Suppressor macrophage treated with lipopolysaccharide for 1 hour (primary cell): ENCODE measurements at regions not wholly inside any gene's neighbourhood (a gene's known extent, or its start where the extent isn't known, plus 50 kb on each side); places are given as distances from the start of the nearest gene placed in this dataset.

Experiments
- DNase-seq, 3 donors: peaks; one replicate each; pipeline ENCODE4 v3.0.0-alpha.2; 2020 to 2022

GRCh38 chr6:168736039-168736438 is 295.1 kb downstream of the SMOC2 start:
- no peak for DNase-seq

- DNase-seq, result no peak
These were observed 294.4 kb downstream of the SMOC2 start for GRCh38 chr6:168735268-168735949.

- no peak for DNase-seq
These were observed 293.5 kb downstream of the SMOC2 start for GRCh38 chr6:168734523-168734922.

GRCh38 chr6:168732676-168733075 is 291.7 kb downstream of the SMOC2 start:
- DNase-seq, result no peak

GRCh38 chr6:168730931-168731716 is 290.1 kb downstream of the SMOC2 start:
- no peak for DNase-seq

- DNase-seq, result no peak
These were observed 287.1 kb downstream of the SMOC2 start for GRCh38 chr6:168728056-168728455.

- no peak for DNase-seq
These were observed 285.4 kb downstream of the SMOC2 start for GRCh38 chr6:168726312-168726856.

- no peak for DNase-seq
These were observed 284.8 kb downstream of the SMOC2 start for GRCh38 chr6:168725802-168726201.

GRCh38 chr6:168724669-168725570 is 283.9 kb downstream of the SMOC2 start:
- DNase-seq, result no peak

GRCh38 chr6:168724033-168724432 is 283.0 kb downstream of the SMOC2 start:
- no peak for DNase-seq

GRCh38 chr6:168722397-168722796 is 281.4 kb downstream of the SMOC2 start:
- DNase-seq, result no peak

GRCh38 chr6:168721571-168721970 is 280.6 kb downstream of the SMOC2 start:
- no peak for DNase-seq

- no peak for DNase-seq
These were observed 278.9 kb downstream of the SMOC2 start for GRCh38 chr6:168719901-168720300.

GRCh38 chr6:168718821-168719475 is 278.0 kb downstream of the SMOC2 start:
- DNase-seq, result no peak
